ENCODE measurements at regions not wholly inside any gene's neighbourhood (a gene's known extent, or its start where the extent isn't known, plus 50 kb on each side); places are given as distances from the start of the nearest gene placed in this dataset.
A peak's percentile ranks its signal among the peaks of the same experiment; 100 is the strongest.

GRCh38 chr5:44659334-44659733 is 149.4 kb upstream of the MRPS30 start:
- no peak for DNase-seq (ENCODE audit: low spot score)

- DNase-seq (ENCODE audit: low spot score) = no peak
Measured at GRCh38 chr5:44652674-44653073, 156.1 kb upstream of the MRPS30 start.

- no peak for DNase-seq (ENCODE audit: low spot score)
Measured at GRCh38 chr5:44646016-44646415, 162.7 kb upstream of the MRPS30 start.

DNA sequence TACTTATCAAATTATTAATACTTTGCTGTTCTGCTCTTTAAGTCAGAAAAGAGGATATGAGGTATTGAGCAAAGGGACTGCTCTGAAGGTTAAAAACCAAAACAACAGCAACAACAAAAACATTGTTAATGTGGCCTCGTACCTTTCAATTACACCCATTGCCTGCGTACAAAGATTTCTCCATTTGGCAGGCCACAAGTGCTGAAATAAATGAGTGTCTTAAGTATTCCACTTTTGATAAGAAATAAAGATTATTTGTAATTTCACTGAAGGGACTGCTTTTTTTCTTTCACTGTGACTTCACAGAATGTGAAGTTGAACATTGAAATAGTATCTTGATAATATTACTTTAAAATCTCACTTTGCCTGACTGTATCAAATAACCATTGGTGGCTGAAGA is 163.2 kb upstream of the MRPS30 start:
- no peak for DNase-seq (ENCODE audit: low spot score)

- no peak for DNase-seq (ENCODE audit: low spot score)
Measured at GRCh38 chr5:44644628-44645027, 164.1 kb upstream of the MRPS30 start.

DNA sequence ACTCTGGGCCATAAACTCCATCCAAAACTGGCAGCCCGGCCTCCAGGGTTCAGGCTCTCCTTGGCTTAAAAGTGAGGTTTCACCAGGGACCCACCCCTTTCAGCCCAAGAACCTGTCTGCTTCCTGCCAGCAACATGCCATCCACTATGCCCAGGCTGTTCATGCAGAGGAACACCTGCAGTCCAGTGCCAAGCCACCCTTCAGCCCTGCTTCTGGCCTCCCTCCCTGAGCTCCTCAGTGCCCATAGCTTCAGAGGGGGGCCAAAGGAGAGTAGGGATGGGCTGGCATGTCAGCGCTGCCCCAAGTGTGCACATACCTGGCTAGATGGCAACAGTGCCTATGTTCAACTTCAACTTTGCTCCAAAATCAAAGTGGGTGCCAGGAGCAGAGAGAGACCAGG is 166.9 kb upstream of the MRPS30 start:
- DNase-seq (ENCODE audit: low spot score) = no peak

GRCh38 chr5:44640945-44641456 is 167.7 kb upstream of the MRPS30 start:
- DNase-seq (ENCODE audit: low spot score) = no peak

DNA sequence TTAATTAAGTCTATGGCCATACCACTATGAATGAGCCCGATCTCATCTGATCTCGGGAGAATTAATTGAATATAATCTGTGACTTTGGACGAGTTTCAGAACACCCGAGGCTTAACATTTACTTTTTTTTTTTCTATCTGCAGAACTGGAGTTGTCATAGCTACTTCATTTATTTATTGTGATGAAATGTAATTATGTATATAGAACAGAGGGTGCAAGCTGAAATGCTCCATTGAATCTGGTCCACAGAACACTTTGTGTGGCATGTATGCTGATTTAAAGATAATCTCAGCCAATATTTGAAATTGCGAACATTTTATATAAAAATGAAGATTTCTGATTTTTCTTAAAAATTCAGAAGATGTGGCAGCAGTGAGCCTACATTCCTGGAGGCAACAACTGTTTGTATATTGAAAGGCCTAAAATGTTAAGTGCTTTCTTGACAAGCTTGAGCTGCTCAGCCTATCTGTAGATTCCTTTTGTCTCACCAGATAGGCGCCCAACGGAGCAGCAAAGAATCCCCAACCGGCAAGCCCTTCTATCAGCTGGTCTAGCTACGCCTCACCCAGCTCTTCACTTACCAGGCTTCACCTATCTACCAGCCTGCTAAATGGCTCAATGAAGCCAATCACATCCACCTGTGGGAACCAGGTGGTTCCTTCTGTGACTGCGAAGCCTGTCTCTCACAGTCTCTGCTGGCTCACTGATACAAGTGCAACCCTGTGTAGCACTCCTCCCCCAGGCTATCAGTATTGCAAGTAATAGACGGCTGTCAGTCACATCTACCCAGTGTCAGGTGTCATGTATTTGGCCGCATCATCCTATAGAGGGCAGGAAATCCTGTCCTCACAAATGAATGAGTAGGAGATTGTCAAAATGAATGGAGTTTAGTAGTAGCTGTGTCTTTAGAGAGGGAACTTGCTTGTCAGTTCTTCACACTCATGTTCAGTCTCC is 170.6 kb upstream of the MRPS30 start:
- no peak for DNase-seq (ENCODE audit: low spot score)

DNA sequence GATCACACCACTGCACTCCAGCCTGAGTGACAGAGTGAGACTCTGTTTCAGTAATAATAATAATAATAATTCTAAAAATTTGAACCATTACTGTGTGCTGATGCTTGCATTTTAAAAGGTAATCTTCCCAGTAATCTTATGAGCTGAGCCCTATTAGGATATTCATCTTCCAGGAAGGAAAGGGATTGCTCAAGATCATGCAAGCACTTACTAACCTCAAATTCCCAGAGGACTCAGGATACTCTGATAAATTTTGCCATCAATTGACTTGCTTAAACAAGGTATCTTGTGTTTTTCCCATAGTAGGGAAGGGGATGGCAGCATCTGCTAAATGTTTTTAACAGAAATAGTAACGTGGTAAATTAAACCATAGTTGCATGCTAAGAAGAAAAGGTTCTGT is 176.4 kb upstream of the MRPS30 start:
- no peak for DNase-seq (ENCODE audit: low spot score)

- no peak for DNase-seq (ENCODE audit: low spot score)
Measured at GRCh38 chr5:44626846-44627245, 181.9 kb upstream of the MRPS30 start.

DNA sequence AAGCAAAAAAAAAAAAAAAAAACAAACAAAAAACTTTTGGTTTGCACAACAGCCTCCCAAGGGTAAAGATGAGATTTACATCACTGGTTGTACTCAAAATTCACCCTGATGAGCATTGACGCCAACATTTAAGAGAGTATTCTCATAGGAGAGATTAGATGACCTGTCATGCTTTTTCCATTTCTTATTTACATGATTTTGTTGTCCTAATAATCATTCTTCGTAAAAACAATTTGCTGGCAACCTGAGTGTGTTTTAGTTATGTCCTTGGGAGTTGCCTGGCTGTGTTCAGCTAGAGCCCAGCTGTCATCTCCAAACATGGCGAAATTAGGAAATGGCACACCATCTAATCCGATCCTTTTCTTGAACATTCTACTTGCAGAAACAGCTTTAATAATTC is 186.4 kb upstream of the MRPS30 start:
- DNase-seq (ENCODE audit: low spot score) = no peak

DNA sequence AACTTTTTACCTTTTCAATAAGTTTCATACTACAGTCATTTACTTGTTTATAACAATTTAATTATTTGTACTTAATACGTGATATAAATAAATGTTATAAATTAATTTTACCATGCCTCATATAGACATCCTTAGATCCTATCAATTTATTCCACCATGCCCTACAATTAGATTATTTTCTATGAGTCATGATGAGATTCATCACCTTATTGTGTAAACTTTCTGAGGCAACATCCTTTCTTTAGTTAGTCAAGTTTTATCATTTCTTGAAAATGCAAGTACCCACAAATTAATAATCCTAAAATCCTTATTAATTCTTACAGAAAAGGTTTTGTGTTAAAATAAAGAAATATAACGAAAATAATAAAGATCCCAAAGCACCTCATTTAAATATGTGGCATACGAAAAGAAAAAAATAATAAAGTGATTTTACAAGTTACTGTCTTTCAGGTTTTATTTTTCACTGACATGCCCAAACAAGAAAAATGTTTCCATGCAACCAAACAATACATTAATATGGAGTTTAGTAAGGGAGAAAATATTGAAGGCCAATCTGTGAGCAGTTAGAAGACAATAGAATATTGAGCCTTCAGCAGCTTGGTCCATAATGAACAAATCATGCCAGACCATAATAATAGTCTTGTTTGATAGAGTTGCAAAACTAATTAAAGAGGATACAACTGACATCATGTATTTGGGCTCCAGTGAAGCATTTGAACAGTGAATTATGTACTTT is 188.7 kb upstream of the MRPS30 start:
- no peak for DNase-seq (ENCODE audit: low spot score)

DNA sequence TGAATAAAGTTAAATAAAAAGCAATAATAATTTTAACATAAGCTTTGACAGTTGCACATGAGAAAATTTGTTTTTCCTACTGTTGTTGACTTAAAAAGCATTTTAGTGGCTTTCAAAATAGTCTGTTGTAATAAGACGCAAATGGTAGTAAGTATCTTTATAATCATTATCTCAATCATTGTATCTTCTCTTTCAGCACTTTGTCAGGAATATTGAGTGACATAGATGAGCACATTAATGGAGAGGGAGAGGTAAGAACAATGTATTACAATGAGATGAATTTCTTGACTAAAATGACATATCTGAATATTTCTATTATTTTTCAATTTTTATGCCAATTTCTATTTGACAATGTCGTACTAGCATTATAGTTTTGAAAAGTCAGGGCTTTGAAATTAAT is 193.9 kb upstream of the MRPS30 start:
- no peak for DNase-seq (ENCODE audit: low spot score)

DNA sequence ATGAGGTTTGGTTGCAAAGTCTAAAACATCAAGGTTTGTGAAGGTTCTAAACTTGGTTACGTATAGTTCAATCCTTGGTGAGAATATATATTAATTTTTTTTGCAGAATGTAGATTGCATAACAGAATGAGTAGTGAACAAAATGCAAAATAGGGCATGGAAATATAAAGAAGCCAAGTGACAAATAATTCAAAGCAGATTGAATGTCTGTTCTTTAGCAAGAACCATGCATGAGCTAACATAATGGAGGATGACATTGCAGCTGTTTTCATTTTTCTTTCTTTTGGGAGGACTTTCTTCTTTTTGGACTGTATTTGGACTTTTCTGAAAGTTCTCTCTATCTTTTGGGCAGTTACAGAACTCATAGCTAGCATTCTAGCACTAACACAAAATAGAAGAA is 194.8 kb upstream of the MRPS30 start:
- DNase-seq (ENCODE audit: low spot score) = no peak

GRCh38 chr5:44605926-44606325 is 202.8 kb upstream of the MRPS30 start:
- DNase-seq (ENCODE audit: low spot score) = no peak

GRCh38 chr5:44603496-44604272 is 205.1 kb upstream of the MRPS30 start:
- DNase-seq (ENCODE audit: low spot score) = no peak

DNA sequence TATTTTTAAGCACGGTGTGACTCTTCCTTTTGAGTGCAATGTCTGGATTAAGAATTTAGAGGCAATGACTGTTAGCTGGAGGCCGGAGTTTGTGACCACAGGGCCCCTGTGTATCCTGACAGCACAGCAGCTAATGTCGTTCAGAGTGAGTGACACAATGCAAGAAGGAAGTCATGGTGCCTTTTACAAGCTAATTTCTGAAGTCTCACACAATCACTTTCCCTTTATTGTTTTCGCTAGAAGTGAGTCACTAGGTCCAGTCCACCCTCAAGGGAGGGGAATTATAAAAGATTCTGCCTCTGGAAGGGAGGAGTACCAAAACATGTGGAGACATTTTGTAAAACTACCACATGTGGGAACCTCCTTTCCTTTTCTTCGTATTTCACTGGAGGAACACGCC is 185.5 kb upstream of the FGF10 start:
- DNase-seq (ENCODE audit: low spot score) = no peak

- DNase-seq (ENCODE audit: low spot score) = no peak
Measured at GRCh38 chr5:44568519-44568918, 179.3 kb upstream of the FGF10 start.

- no peak for DNase-seq (ENCODE audit: low spot score)
Measured at GRCh38 chr5:44565902-44566301, 176.7 kb upstream of the FGF10 start.

- no peak for DNase-seq (ENCODE audit: low spot score)
Measured at GRCh38 chr5:44565360-44565759, 176.1 kb upstream of the FGF10 start.

DNA sequence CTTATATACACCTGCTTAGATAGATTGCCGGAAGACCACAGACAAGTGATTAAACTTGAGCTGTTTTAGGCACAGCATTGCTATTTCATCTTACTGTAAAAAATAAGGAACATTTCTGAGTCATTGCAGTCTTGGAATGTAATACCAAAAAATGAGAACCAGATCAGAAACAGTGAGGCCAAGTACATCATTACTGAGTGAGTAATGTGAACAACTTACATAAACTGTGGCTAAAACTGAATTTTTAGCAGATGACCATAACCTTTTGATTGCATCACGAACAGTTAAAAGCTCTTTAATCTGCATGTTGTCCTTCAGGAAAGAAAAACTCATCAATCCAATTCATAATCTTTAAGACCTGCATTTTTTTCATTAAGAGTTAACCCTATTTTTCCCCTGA is 157.1 kb upstream of the FGF10 start:
- DNase-seq (ENCODE audit: low spot score) = peak; percentile 51

DNA sequence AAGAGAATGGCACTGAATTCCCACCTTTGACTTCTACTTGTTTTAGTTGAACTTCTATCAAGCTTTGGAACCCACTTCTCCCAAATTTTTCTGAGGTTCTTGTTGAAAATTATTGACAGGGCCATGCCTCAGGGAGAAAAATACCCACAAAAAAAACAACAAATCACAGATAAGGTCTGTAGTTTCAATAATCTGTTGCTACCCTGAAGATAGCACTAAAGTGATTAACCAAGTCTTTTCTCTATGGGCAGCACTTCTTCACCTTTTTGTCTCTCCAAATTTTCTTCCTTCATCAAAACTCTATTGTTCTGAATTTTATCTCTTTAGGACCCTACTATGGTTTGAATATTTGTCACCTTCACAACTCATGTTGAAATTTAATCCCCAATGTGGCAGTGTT is 154.3 kb upstream of the FGF10 start:
- DNase-seq (ENCODE audit: low spot score) = no peak
